ENCODE measurements at regions not wholly inside any gene's neighbourhood (a gene's known extent, or its start where the extent isn't known, plus 50 kb on each side); places are given as distances from the start of the nearest gene placed in this dataset.

DNA sequence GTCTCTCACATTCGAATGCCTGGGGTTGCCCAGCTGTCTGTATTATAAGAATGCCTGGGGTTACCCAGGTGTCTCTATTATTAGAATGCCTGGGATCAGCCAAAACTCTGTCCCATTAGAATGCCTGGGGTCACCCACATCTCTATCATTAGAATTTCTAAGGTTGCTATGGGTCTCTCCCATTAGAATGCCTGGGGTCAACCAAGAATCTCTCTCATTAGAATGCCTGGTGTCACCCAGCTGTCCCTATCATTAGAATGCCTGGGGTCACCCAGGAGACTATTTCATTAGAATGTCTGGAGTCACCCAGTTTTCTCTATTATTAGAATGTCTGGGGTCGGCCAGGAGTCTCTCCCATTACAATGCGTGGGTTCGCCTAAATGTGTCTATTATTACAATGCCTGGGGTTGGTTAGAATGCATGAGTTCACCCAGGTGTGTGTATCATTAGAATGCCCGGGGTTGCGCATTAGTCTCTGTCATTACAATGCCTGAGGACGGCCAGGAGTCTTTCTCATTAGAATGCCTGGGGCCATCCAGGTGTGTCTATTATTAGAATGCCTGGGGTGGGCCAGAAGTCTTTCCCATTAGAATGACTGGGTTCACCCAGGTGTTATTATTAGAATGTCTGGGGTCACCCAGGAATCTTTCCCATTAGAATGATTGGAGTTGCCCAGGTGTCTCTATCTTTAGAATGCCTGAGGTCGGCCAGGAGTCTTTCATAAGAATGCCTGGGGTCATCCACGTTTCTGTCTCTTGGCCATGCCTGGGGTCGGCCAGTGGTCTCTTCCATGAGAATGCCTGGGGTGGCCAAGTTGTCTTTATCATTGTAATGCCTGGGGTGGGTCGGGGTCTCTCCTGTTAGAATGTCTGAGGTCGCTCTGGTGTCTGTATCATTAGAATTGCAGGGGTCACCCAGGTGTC, 59.6 kb downstream of the RNF187 start:
- no peak overlapping the region for H3K27ac ChIP-seq (ENCODE audit: low read depth, low read length)
- Mint-ChIP-seq H3K36me3 (no peaks in the 10 kb centered on the region), H3K4me1 (no peaks in the 10 kb centered on the region), H3K9me3 (peaks cover 0 to 24% (median 2%) of the 10 kb centered on the region in 11 donors), H3K4me3 (no peak overlapping the region), H3K27me3 (peaks cover 0 to 70% (median 62%) of the 10 kb centered on the region in 5 donors), H3K27ac (no peak overlapping the region)
- CTCF ChIA-PET = no interaction called here
- H3K36me3 ChIP-seq (ENCODE audit: control insufficient read depth in 2 of 3, insufficient read depth in 3 of 3, low read length in 3 of 3) = no peaks in the 10 kb centered on the region
- ATAC-seq (no peak), DNase-seq (no peak)
- H3K4me1 ChIP-seq (ENCODE audit: control insufficient read depth in 2 of 2, insufficient read depth in 2 of 2, low read length in 2 of 2) = no peaks in the 10 kb centered on the region
- H3K9me3 ChIP-seq (ENCODE audit: control insufficient read depth in 2 of 3, low read length in 3 of 3) = no peaks in the 10 kb centered on the region
- intact Hi-C loops (cut with micrococcal nuclease) = no loop called here
- no peak overlapping the region for H3K4me3 ChIP-seq (ENCODE audit: low read length)
- POLR2A ChIA-PET = no interaction called here
- no peaks in the 10 kb centered on the region for H3K27me3 ChIP-seq (ENCODE audit: control insufficient read depth in 2 of 2, insufficient read depth in 2 of 2, low read length in 2 of 2)

DNA sequence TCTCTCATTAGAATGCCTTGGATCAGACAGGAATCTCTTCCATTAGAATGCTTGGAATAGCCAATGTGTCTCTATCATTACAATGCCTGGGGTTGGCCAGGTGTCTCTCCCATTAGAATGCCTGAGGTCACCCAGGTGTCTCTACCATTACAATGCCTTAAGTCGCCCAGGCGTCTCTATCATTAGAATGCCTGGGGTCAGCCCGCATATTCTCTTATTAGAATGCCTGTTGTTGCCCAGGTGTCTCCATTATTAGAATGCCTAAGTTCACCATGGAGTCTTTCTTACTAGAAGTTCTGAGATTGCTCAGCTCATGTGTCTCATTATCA, 60.2 kb downstream of the RNF187 start:
- DNase-seq = no peak
- Histone ChIP-seq H3K27ac (ENCODE audit: low read depth, low read length) (no peak overlapping the region), H3K4me3 (ENCODE audit: low read length) (no peak overlapping the region), H3K9me3 (ENCODE audit: control insufficient read depth in 2 of 3, low read length in 3 of 3) (no peaks in the 10 kb centered on the region), H3K27me3 (ENCODE audit: control insufficient read depth in 2 of 2, insufficient read depth in 2 of 2, low read length in 2 of 2) (no peaks in the 10 kb centered on the region), H3K4me1 (ENCODE audit: control insufficient read depth in 2 of 2, insufficient read depth in 2 of 2, low read length in 2 of 2) (no peaks in the 10 kb centered on the region), H3K36me3 (ENCODE audit: control insufficient read depth in 2 of 3, insufficient read depth in 3 of 3, low read length in 3 of 3) (no peaks in the 10 kb centered on the region)
- POLR2A ChIA-PET = no interaction called here
- no peak overlapping the region for H3K4me3 Mint-ChIP-seq
- no peak for ATAC-seq
- CTCF ChIA-PET = no interaction called here
- no peaks in the 10 kb centered on the region for H3K36me3 Mint-ChIP-seq
- intact Hi-C loops (cut with micrococcal nuclease) = no loop called here
- no peak overlapping the region for H3K27ac Mint-ChIP-seq
- H3K27me3 Mint-ChIP-seq = peaks cover 0 to 64% (median 56%) of the 10 kb centered on the region in 5 donors
- no peaks in the 10 kb centered on the region for H3K4me1 Mint-ChIP-seq
- H3K9me3 Mint-ChIP-seq = peaks cover 0 to 25% (median 5%) of the 10 kb centered on the region in 11 donors

- CTCF ChIA-PET = no interaction called here
- H3K4me1 ChIP-seq (ENCODE audit: control insufficient read depth in 2 of 2, insufficient read depth in 2 of 2, low read length in 2 of 2) = no peaks in the 10 kb centered on the region
- no peaks in the 10 kb centered on the region for H3K36me3 ChIP-seq (ENCODE audit: control insufficient read depth in 2 of 3, insufficient read depth in 3 of 3, low read length in 3 of 3)
- DNase-seq (no peak), ATAC-seq (no peak)
- H3K36me3 Mint-ChIP-seq = no peaks in the 10 kb centered on the region
- H3K27me3 Mint-ChIP-seq = peaks cover 0 to 51% (median 44%) of the 10 kb centered on the region in 5 donors
- intact Hi-C loops (cut with micrococcal nuclease) = no loop called here
- H3K27ac ChIP-seq (ENCODE audit: low read depth, low read length) = no peak overlapping the region
- no peak overlapping the region for H3K4me3 Mint-ChIP-seq
- no peaks in the 10 kb centered on the region for H3K27me3 ChIP-seq (ENCODE audit: control insufficient read depth in 2 of 2, insufficient read depth in 2 of 2, low read length in 2 of 2)
- POLR2A ChIA-PET = no interaction called here
- no peak overlapping the region for H3K4me3 ChIP-seq (ENCODE audit: low read length)
- no peaks in the 10 kb centered on the region for H3K4me1 Mint-ChIP-seq
- H3K9me3 Mint-ChIP-seq = peaks cover 0 to 25% (median 5%) of the 10 kb centered on the region in 11 donors
- no peak overlapping the region for H3K27ac Mint-ChIP-seq
- no peaks in the 10 kb centered on the region for H3K9me3 ChIP-seq (ENCODE audit: control insufficient read depth in 2 of 3, low read length in 3 of 3)
Measured at GRCh38 chr1:228548788-228549187, 61.6 kb downstream of the RNF187 start.

GRCh38 chr1:228552596-228553176, 65.5 kb downstream of the RNF187 start:
- Mint-ChIP-seq H3K4me1 (peaks cover 0 to 1% (median 0%) of the 10 kb centered on the region in 7 donors), H3K36me3 (no peaks in the 10 kb centered on the region), H3K27ac (no peak overlapping the region), H3K27me3 (peaks cover 0 to 20% (median 16%) of the 10 kb centered on the region in 5 donors), H3K4me3 (no peak overlapping the region), H3K9me3 (peaks cover 0 to 29% (median 13%) of the 10 kb centered on the region in 11 donors)
- H3K36me3 ChIP-seq (ENCODE audit: control insufficient read depth in 2 of 3, insufficient read depth in 3 of 3, low read length in 3 of 3) = no peaks in the 10 kb centered on the region
- DNase-seq = no peak
- peaks cover 0 to 16% (median 0%) of the 10 kb centered on the region in 3 experiments for H3K9me3 ChIP-seq (ENCODE audit: control insufficient read depth in 2 of 3, low read length in 3 of 3)
- no peaks in the 10 kb centered on the region for H3K4me1 ChIP-seq (ENCODE audit: control insufficient read depth in 2 of 2, insufficient read depth in 2 of 2, low read length in 2 of 2)
- H3K27me3 ChIP-seq (ENCODE audit: control insufficient read depth in 2 of 2, insufficient read depth in 2 of 2, low read length in 2 of 2) = no peaks in the 10 kb centered on the region
- ATAC-seq = no peak
- intact Hi-C loops (cut with micrococcal nuclease) = no loop called here
- ChIA-PET CTCF (no interaction called here), POLR2A (no interaction called here)
- no peak overlapping the region for H3K4me3 ChIP-seq (ENCODE audit: low read length)
- no peak overlapping the region for H3K27ac ChIP-seq (ENCODE audit: low read depth, low read length)

GRCh38 chr1:228554107-228554506, 66.9 kb downstream of the RNF187 start:
- Mint-ChIP-seq H3K36me3 (peaks cover 0 to 2% (median 0%) of the 10 kb centered on the region in 5 donors), H3K27me3 (peaks cover 0 to 10% (median 6%) of the 10 kb centered on the region in 5 donors), H3K4me3 (no peak overlapping the region), H3K27ac (no peak overlapping the region), H3K9me3 (peaks cover 0 to 27% (median 13%) of the 10 kb centered on the region in 11 donors), H3K4me1 (peaks cover 0 to 1% (median 0%) of the 10 kb centered on the region in 7 donors)
- H3K4me1 ChIP-seq (ENCODE audit: control insufficient read depth in 2 of 2, insufficient read depth in 2 of 2, low read length in 2 of 2) = no peaks in the 10 kb centered on the region
- H3K27ac ChIP-seq (ENCODE audit: low read depth, low read length) = no peak overlapping the region
- DNase-seq (no peak), ATAC-seq (no peak)
- intact Hi-C loops (cut with micrococcal nuclease) = no loop called here
- no peaks in the 10 kb centered on the region for H3K36me3 ChIP-seq (ENCODE audit: control insufficient read depth in 2 of 3, insufficient read depth in 3 of 3, low read length in 3 of 3)
- no peak overlapping the region for H3K4me3 ChIP-seq (ENCODE audit: low read length)
- ChIA-PET POLR2A (no interaction called here), CTCF (no interaction called here)
- no peaks in the 10 kb centered on the region for H3K27me3 ChIP-seq (ENCODE audit: control insufficient read depth in 2 of 2, insufficient read depth in 2 of 2, low read length in 2 of 2)
- peaks cover 0 to 16% (median 0%) of the 10 kb centered on the region in 3 experiments for H3K9me3 ChIP-seq (ENCODE audit: control insufficient read depth in 2 of 3, low read length in 3 of 3)

- H3K27me3 ChIP-seq (ENCODE audit: control insufficient read depth in 2 of 2, insufficient read depth in 2 of 2, low read length in 2 of 2) = no peaks in the 10 kb centered on the region
- peaks cover 0 to 27% (median 13%) of the 10 kb centered on the region in 11 donors for H3K9me3 Mint-ChIP-seq
- no peak overlapping the region for H3K4me3 Mint-ChIP-seq
- ChIA-PET POLR2A (no interaction called here), CTCF (no interaction called here)
- DNase-seq (peak in 7 of 9 donors; percentile 23 to 65 (median 31)), ATAC-seq (peak; percentile 57)
- H3K4me1 Mint-ChIP-seq = peaks cover 0 to 1% (median 0%) of the 10 kb centered on the region in 7 donors
- H3K36me3 ChIP-seq (ENCODE audit: control insufficient read depth in 2 of 3, insufficient read depth in 3 of 3, low read length in 3 of 3) = no peaks in the 10 kb centered on the region
- H3K27ac ChIP-seq (ENCODE audit: low read depth, low read length) = no peak overlapping the region
- no peak overlapping the region for H3K4me3 ChIP-seq (ENCODE audit: low read length)
- H3K9me3 ChIP-seq (ENCODE audit: control insufficient read depth in 2 of 3, low read length in 3 of 3) = peaks cover 0 to 16% (median 0%) of the 10 kb centered on the region in 3 experiments
- H3K36me3 Mint-ChIP-seq = peaks cover 0 to 2% (median 0%) of the 10 kb centered on the region in 5 donors
- intact Hi-C loops (cut with micrococcal nuclease) = no loop called here
- peak overlapping the region in 2 of 9 donors; percentile 56 to 69 for H3K27ac Mint-ChIP-seq
- H3K4me1 ChIP-seq (ENCODE audit: control insufficient read depth in 2 of 2, insufficient read depth in 2 of 2, low read length in 2 of 2) = no peaks in the 10 kb centered on the region
- peaks cover 0 to 4% (median 2%) of the 10 kb centered on the region in 5 donors for H3K27me3 Mint-ChIP-seq
Measured at GRCh38 chr1:228555074-228555994, 68.2 kb downstream of the RNF187 start.

Data from naive thymus-derived CD4-positive, alpha-beta T cell (primary cell).